ENCODE measurements at regions not wholly inside any gene's neighbourhood (a gene's known extent, or its start where the extent isn't known, plus 50 kb on each side); places are given as distances from the start of the nearest gene placed in this dataset.

DNA sequence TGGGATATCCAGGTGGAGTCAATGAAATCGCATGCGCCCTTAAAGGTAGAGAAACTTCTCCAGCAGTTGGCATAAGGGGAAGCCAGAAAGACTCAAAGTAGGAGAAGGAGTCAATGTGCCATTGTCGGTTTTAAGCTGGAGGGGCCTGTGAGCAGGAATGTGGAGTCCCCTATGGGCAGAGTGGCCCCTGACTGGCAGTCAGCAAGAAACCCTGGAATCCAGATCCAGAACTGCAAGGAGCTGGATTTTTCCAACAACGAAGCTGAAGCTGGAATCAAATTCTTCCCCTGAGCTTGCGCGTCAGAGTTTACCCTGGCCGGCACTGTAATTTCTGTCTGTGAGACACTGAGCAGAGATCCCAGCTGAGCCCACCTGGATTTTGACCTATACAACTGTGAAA, 315.0 kb downstream of the DHX35 start:
- FAIRE-seq = no peak

DNA sequence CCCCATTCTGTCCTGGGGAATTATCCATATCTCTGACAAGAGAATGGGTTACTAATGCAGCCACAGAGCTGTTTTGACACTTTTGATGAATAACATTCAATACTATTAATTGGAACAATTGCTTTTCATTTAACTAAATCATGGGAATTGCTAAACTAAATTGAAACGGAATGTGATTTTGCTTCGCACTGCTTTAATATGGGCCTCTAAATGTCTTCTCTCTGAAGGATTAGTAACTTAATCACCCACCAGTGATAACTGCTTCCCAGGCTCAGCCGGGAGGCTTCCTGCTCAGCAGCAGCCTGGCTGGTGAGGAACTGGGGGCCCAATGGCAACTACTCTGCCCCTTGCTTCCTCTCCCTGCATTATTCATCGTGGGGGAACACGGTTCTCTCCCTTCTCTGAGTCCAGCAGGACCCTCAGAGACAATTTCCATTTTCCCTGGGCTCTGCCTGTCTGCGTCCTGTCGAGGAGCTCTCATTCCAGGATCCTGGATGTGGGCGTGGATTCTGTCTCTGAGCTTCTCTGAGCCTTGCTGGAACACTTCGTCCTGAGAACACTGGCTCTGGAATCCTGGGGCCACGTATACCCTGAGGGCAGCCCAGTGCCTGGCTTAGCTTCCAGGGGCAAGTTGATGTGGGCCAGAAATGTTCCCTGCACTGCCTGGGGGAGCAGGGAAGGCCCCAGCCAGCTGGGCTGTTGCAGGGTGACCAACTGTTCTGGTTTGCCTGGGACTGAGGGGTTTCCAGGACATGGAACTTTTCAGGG, 308.9 kb downstream of the DHX35 start:
- no peak for FAIRE-seq

DNA sequence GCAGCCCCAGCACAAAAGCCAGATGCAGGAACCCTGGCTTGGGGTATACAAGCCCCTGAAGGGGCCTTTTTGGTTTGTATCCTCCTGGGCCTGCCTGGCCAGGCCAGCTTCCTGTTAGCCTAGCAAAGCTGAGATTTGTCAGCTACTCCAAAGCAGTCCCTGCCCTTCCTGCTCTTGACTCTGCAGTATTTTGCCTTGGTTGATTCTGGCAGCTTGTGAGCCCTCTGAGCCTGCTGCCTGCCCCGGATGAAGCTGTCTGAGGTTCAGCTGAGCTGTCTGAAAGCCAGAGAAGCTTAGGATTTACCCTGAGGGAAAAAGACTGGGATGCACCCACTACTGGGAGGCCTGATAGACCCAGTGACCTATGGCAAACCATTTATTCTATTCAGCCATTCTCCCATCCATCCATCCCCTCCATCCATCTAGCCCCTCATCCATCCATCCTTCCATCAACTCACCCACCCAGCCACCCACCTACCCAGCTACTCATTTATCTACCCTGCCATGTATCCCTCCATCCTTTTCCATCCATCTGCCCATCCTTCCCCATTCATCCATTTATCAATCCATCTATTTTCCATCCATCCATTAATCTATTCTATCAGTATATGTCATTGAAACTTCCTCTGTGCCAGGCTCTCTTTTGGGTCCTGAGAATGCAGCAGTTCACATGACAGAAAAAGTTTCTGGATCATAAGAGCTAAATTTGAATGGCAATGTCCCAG, 307.5 kb downstream of the DHX35 start:
- no peak for FAIRE-seq

DNA sequence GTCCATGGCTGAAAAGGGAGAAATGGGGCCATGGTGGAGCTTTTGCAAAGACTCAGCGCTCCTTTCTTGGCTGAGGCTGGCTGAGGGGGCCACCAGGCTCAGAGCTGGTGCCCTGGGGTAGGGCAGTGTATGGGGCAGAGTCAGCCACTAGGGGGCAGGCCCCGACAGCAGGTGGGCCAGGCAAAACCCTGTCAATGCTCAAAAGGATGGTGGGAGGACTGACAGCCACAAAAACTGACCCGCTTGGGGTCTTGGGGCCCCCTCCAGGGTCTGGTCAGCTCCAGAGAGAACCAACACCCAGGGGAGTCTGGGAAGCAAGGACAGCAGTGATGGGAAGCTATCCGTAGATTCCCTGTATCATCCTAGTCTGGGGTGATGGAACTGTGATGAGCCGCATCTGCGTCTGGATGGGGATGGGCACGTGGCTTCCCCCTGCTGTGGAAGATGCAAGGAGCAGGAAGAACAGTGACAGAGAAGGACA, 306.9 kb downstream of the DHX35 start:
- no peak for FAIRE-seq

DNA sequence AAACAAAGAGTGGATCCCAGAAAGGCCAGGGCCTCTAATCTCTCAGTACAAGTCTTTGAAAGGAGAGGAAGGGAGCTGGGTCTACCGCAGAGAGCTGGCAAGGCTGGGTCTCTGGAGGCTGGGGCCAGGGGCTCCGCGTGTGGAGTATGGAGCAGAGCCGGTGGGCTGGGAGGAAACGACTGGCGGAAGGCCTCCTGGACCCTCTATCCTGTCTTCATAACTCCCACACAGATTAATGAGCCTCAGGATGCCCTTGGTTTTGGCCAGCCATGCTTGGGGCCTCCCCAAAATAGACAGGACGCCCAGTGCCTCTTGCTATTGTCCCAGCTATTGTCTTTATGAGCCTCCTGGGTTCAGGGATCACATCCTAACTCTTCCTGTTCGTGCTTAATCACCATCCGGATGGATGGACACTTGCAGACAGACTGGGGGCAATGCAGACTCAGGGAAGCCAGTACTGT, 306.4 kb downstream of the DHX35 start:
- FAIRE-seq = no peak

DNA sequence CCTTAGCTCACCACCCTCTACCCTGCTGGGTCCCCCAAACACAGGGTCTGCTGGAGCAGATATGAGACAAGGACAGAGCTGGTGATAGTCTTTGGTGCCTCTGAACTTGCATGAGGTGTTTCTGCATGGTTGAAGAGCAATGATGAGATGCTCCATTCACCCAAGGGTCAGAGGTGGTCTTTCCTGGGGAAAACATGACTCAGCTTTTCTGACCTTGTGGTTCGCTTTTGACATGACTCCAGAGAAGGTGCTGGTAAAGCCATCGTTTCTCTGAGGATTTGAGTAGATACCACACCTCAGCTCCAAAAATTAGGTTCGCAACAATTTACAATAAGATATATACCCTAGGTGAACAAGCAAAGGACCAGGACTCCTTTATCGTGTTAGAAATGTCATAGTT, 304.8 kb downstream of the DHX35 start:
- no peak for FAIRE-seq

DNA sequence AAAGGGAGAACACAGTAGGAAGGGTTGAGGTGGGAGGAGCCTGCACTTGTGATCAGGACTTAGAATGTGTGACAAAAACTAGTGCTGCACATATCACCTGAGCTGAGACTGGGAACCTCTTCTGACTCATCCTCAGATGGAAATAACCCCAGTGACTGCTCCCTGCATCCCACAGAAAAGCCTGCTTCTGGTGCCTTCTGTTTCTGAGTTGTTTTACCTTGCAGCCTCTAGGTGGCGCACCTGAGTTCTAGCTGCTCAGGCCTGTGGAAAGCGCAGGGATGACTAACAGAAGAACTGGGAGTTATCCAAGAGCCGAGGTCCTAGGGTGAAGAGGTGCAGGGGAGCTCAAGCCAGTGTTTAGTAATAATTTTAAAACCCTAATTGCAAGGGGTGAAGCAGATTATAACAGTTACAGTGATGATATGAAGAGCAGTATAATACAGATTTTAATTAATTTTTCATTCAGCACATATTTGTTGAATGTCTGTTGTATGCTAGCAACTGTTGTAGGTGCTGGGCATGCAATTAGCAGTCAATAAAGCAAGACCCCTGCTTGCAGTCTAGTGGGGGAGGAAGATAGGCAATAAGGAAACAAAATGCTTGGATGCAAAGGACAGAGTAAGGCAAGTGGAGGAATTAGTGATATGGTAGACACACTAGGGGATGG, 302.5 kb downstream of the DHX35 start:
- FAIRE-seq = no peak

DNA sequence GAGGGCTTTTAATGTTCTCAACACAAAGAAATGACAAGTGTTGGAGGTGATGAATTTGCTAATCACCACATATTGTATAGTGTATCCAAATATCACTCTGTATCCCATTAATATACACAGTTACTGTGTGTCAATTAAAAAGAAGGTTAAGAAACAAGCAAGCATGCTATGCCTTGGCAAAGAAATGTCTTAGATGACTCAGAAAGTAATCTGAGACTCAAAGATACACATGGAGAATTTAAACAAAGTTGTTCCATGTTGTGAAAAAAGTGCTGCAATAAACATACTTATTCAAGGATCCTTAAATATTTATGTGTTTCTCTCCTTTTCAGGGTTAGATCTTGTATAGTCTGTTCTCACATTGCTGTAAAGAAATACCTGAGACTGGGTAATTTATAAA, 300.9 kb downstream of the DHX35 start:
- no peak for FAIRE-seq

DNA sequence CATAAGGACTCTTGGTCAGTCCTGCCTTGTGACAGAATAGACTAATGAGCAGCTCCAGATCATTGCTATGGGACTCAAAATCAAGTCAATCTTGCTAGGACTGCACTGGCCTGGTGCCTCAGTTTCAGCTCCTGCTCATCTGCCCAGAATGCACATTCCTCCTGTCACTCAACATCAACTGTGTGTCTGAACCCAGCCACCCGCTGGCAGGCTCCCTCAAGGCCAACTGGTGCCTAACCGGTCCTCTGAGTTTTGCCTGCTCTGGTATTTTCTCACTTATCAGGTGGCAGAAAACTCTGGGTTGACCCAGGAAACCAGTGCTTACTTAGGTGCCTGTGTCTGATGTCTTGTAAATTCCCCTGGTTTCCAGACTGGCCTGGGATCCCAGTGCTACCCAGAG, 297.7 kb downstream of the DHX35 start:
- no peak for FAIRE-seq

DNA sequence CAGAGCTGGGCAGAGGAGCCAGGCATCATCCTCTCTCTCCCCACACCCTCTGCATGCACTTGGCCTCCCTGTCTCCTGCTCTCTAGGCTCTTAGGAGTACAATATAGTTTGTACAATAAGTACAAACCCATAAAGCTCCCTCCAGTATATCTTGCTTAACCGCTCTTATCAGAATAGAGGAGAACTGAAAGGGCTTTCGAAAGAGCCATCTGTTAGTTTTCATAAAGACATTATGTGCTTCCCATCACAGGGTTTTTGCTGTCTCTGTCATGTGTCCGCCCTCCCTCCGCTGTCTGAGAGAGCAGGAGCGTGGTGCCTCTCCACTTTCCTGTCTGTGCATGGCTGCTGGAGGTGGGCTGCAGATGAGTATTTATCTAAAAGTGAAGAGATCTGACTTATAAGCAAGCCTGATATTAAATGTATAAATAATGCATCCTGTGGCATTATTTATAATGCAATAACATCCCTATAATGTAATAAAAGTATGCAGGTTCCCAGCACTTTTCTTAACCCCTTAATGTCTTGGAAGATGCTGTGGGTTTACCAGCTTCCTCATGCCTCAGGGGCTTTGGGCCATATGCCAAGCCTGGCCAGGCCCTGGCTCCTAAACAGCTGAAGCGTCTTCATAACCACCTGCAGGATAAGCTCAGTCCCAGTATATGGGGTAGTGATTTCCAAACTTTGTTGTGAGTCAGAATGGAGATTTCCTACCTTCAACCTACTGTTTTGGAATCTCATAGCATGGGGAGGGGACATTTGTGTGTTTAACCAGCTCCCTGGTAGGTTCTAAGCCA, 297.1 kb downstream of the DHX35 start:
- no peak for FAIRE-seq

DNA sequence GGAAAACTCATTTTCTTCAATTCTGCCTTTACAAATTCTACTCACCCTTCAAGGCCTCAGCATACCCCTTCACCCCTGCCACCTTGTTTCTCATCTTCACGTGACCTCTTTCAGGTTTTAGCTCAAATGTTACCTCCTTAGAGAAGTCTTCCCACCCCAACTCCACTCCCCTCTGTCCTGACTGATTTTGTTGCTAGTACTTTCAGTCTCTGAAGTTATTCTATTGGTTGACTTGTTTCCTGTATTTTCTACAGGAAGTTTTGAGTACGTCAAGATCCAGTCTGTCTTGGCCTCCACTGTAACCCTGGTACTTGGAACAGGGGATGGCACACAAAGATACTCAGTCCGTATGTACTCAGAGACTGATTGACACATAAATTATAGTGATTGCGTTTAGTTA, 296.1 kb downstream of the DHX35 start:
- no peak for FAIRE-seq

DNA sequence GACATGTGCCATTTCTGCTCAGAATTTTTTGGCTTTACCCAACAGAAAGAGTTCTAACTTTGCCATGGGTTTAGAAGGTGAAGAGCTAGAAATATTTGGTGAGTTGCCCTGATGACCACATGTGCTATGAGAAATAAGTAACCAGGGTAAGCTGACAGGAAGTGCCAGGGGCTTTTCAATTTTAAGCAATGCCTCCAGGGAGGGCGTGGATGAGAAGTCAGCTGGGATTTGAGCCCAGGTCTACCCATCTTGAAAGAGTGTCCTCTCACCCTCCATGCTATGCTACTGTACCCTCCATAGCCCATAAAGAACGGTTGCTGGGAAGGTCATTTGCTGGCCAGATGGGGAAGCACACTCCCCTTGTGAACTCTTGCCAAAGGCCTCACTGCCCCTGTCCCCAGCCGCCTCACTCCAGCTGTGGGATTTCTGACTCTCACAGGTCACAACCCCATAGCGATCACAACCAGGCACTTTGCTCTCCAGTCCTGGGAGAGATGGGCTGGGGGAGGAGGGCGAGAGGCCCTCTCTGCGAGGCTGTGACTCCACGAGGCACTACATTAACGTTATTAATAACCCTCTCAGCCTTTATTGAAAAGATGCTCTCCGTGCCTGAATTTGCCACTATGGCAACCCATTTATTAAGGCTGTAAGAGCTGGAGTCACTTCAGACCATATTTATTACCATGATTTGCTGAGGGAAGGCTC, 291.1 kb downstream of the DHX35 start:
- FAIRE-seq = no peak

DNA sequence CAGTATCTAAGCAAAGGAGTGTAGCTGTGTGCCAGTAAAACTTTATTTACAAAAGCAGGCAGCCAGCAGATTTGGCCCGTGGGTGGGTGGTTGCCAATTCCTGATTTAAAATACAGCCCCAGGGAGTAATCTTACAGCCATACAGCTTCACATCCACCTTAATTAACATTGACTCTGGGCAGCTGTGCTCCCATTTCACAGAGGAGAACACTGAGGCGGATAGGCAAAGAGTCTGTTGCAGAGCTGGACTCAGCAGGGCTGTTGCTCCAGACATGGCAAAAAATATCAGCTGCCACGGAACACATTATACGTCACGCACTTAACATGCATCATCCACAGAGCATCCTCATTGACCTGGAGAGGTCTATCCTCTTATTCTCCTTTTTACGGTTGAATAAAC, 289.9 kb downstream of the DHX35 start:
- no peak for FAIRE-seq

DNA sequence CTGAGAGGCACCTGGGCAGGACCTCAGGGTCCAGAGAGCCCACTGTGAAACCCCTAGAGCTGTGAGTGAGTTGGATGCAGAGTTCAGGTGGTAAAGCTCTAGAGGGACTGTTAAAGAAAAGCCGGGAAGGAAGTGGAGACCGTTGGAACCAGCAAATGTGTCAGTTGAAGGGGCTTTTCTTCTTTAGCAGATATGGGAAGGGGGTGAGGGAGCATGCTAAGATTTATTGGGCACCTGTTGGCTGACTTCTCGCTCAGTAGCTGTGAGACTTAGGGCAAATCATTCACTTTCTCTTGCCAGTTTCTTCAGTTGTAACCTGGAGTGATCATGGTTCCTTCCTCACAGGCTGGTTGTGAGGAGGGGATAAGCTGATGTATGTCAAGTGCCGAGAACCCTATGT, 287.7 kb downstream of the DHX35 start:
- no peak for FAIRE-seq

DNA sequence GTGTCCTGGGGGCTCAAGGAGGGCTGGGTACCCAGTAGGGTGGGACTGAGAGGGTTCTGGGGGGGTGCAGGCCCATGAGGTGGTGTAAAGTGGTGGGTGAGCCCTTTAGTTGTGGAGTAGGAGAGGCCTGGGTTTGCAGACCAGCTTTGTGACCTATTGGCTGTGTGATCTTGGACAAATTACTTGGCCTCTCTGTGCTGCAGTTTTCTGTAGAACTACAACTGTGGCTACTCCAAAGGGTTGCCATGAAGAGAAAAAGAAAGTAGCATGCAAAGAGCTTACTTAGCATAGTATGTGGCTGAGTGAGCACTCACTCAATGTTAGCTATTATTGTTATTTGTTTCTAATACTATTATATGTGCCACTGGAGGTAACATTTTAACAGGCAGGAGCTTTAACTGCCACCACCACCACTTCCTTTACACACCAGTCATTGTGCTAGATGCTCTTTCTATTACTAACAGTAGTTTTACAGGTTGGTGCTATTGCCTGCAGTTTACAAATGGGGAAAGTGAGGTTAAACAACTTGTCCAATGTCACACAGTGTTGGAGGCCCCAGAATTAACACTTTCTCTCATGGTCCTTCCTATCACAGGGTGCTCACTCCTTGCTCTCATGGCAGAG, 286.8 kb downstream of the DHX35 start:
- FAIRE-seq = no peak

DNA sequence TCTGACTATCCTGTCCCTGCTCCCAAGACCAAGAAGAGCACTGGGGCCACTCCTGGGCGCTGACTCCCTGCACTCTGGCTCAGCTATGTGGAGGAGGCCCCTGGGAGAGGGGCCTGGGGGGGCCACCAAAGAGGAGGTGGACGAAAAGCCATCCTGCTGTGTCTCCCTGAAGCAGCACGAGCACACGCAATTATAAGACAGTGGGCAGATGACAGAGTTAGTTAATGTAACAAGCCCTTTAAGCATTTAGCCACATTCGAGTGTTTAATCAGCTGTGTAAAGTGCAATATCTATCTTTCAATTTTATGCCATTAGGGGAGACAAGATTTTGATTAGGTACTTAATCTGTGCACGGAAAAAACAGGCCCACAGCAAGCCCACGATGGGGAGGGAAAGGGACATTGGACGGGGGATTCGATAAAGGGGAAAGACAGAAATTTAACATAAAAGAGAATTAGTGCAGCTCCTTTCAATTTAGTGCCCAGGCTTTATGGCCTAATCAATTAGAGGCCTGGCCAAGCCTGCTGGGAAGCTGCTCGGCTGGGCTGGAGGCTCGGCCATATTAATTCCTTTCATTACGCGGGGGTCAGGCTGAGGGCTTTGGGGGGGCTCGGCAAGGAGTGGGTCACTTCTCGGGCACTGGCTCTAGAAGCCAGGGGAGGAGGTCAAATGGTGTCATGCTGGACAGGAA, 286.2 kb downstream of the DHX35 start:
- no peak for FAIRE-seq

DNA sequence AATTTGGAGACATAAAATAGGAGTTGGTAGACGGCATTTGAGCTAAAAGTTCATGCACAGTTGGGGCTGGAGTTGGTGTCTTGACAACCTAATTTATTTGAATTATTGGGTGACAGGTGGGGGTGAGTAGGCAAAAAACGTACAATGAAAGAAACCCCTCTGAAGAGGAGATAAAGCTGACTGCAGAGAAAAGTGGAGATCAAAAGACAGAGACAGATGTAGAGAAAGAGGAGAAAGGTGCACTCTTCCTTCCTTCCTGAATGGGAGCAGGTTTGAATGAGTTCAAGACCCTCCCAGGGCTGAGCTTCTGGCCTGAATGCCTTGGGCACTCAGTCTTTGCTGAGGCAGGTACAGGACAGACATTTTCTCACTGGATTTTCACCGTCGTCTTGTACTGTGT, 284.3 kb downstream of the DHX35 start:
- FAIRE-seq = no peak

DNA sequence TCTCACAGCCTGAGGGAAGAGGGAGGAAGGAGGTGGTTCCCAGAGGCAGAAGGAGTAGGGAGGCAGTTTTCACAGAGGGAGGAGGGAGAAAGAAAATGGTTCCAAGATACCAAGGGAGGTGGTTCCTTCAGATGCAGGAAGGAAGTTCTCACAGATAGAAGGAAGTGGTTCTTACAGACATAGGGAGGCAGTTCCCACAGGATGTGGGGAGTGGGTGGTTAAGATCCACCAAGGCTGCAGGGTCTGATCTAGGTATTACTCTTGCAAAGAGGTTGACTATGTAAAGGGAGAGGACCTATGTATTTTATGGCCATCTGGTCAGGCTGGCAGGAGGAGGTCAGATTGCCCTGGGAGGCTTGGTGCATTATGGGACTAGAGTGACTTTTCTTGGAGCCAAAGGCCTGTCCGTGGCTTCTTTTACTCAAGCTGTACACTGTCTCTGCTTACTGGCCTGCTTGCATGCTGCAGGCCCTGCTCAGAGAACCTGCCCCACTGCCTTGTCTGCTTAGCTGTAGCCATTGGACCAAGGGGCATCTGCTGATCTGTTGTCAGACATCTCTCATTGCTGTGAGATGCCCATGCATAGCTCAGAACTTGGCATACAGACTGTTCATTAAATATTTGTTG, 283.7 kb downstream of the DHX35 start:
- no peak for FAIRE-seq

DNA sequence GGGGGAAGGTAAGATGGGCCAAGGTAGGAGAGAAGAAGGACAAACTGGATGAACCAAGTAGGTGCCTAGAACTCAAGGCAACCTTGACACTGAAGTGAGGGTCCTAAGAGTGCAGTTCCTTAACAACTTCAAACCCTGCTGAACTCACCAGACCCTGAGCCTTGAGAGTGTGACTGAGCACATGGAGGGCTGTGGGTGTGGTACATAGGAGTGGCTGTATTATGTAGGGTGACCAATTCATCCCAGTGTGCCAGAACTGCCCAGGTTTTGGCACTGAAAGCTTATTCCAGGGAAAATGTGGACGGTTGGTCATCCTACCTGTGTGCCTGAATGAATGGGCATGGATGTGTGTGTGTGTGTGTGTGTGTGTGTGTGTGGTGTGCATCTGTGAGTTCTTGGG, 281.8 kb downstream of the DHX35 start:
- no peak for FAIRE-seq

DNA sequence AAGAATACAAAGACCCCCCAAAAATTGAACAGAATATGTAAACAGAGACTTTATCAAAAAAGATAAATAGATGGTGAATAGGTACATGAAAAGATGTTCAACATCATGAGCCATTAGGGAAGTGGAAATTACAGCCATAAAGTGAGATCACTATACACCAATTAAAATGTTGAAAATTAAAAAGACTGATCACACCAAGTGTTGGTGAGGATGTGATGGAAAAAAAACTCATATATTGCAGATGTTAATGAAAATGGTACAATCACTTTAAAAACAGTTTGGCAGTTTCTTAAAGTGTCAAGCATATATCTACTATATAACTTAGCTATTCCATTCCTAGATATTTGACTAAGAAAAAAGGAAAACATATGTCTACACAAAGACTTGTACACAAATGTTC, 280.5 kb downstream of the DHX35 start:
- no peak for FAIRE-seq
